A549 (cell line): ENCODE measurements at regions not wholly inside any gene's neighbourhood (a gene's known extent, or its start where the extent isn't known, plus 50 kb on each side); places are given as distances from the start of the nearest gene placed in this dataset.

ENCODE experiments used
- ATAC-seq, 2 experiments: fragments of 200-7000 bp in 1 of 2; fragments of >200 bp in 1 of 2; cut with Nextera tagmentation in 1 of 2; cut with Tn5 transposase in 1 of 2; 3 replicates each; pipeline versions ENCODE4 v1.8.0 to v1.9.1; 2018 to 2020; ENCODE audit warnings: mild to moderate bottlenecking in 1 of 2, moderate library complexity in 1 of 2
- CTCF ChIA-PET: fragments of 300-600 bp; sonication (Branson Sonifier 250); formaldehyde crosslinking; extraction: SDS; loops from one replicate; lab custom pipeline; 2021; ENCODE audit warnings: antibody characterized with exemption, inconsistent platforms; lab: Yijun Ruan, JAX
- POLR2A ChIA-PET: fragments of 350-600 bp; formaldehyde crosslinking; extraction: SDS; loops from one replicate; lab custom pipeline; 2021; ENCODE audit warnings: antibody characterized with exemption, inconsistent platforms; lab: Yijun Ruan, JAX
- DNase-seq, 2 experiments: peaks; one replicate each; pipeline versions ENCODE4 v3.0.0 to v3.0.0-alpha.2; 2011 to 2016; ENCODE audit warnings: low read depth in 1 of 2, low spot score in 1 of 2
- FAIRE-seq: peaks from 2 replicates; lab custom pipeline; 2011; peaks lifted over from hg19 to GRCh38; lab: Jason Lieb, UNC
- H3K27ac ChIP-seq, 2 experiments: fragments of >200 bp; sonication (Bioruptor Twin); formaldehyde crosslinking; 3 replicates each; pipeline ENCODE4 v1.5.1; 2016 to 2017
- H3K4me1 ChIP-seq: fragments of >200 bp; sonication (Bioruptor Twin); formaldehyde crosslinking; 3 replicates; pipeline ENCODE4 v1.6.1; 2016
- H3K4me2 ChIP-seq: fragments of >200 bp; sonication (Bioruptor Twin); formaldehyde crosslinking; 3 replicates; pipeline ENCODE4 v1.6.1; 2016
- H3K4me3 ChIP-seq: fragments of >200 bp; sonication (Bioruptor Twin); formaldehyde crosslinking; 3 replicates; pipeline ENCODE4 v1.5.1; 2016
- H3K9me3 ChIP-seq: fragments of >200 bp; sonication (Bioruptor Twin); formaldehyde crosslinking; 3 replicates; pipeline ENCODE4 v1.6.1; 2016
- CEBPB ChIP-seq, 2 experiments: fragments of >200 bp in 1 of 2; sonication (Bioruptor Twin) in 1 of 2; formaldehyde crosslinking in 1 of 2; IDR thresholded peaks; 2 replicates each; pipeline ENCODE4 v1.6.1; 2012 to 2016
- CHD2 ChIP-seq: fragments of 150-350 bp; IDR thresholded peaks from 2 replicates; pipeline ENCODE4 v1.6.1; 2014; ENCODE audit warnings: low read length; ENCODE audit not compliant: partially characterized antibody
- E2F6 ChIP-seq: IDR thresholded peaks from 2 replicates; pipeline ENCODE4 v1.6.1; 2012; ENCODE audit warnings: low read depth, borderline replicate concordance
- ELK1 ChIP-seq: fragments of 150-350 bp; IDR thresholded peaks from 2 replicates; pipeline ENCODE4 v1.6.1; 2014; ENCODE audit warnings: low read depth, mild to moderate bottlenecking, low read length
- FOSL2 ChIP-seq, 2 experiments: fragments of 450-650 bp in 1 of 2; fragments of >200 bp in 1 of 2; sonication (Bioruptor Twin) in 1 of 2; formaldehyde crosslinking; IDR thresholded peaks; 2 replicates each; pipeline versions ENCODE4 v1.5.0 to v1.6.1; 2016 to 2020; ENCODE audit warnings: mild to moderate bottlenecking in 1 of 2, moderate library complexity in 1 of 2
- GATA3 ChIP-seq: IDR thresholded peaks from 2 replicates; pipeline ENCODE4 v1.6.1; 2012; ENCODE audit warnings: borderline replicate concordance
- HES2 ChIP-seq: fragments of >200 bp; sonication (Bioruptor Twin); formaldehyde crosslinking; IDR thresholded peaks from 2 replicates; pipeline ENCODE4 v1.6.1; 2016
- HEYL ChIP-seq: fragments of 250-450 bp; sonication (Bioruptor Pico); IDR thresholded peaks from 2 replicates; pipeline ENCODE4 v1.8.0; 2021; ENCODE audit warnings: mild to moderate bottlenecking, moderate library complexity
- HMGXB4 ChIP-seq: fragments of 250-450 bp; sonication (Bioruptor Pico); IDR thresholded peaks from 2 replicates; pipeline ENCODE4 v1.5.0; 2021; ENCODE audit warnings: mild to moderate bottlenecking, moderate library complexity, borderline replicate concordance
- HOXB13 ChIP-seq: fragments of 250-450 bp; sonication (Bioruptor Pico); IDR thresholded peaks from 2 replicates; pipeline ENCODE4 v1.5.0; 2020; ENCODE audit warnings: low read depth, mild to moderate bottlenecking, moderate library complexity
- MAFK ChIP-seq: fragments of 450-650 bp; IDR thresholded peaks from 2 replicates; pipeline ENCODE4 v1.6.1; 2014; ENCODE audit not compliant: partially characterized antibody
- MAZ ChIP-seq: fragments of 150-350 bp; IDR thresholded peaks from 2 replicates; pipeline ENCODE4 v1.6.1; 2014; ENCODE audit warnings: antibody characterized with exemption, low read depth, low read length, borderline replicate concordance
- PHF8 ChIP-seq: fragments of 200-600 bp; sonication (generic); IDR thresholded peaks from 2 replicates; pipeline ENCODE4 v1.6.1; 2016; ENCODE audit warnings: low read depth, mild to moderate bottlenecking, antibody characterized with exemption, moderate library complexity, borderline replicate concordance
- POLR2AphosphoS2 ChIP-seq: conservative IDR thresholded peaks from 2 replicates; pipeline ENCODE4 v1.6.1; 2012; ENCODE audit warnings: low read length, improper control_type of control experiment, inconsistent platforms
- RARB ChIP-seq: fragments of 250-450 bp; sonication (Bioruptor Pico); IDR thresholded peaks from 2 replicates; pipeline ENCODE4 v1.8.0; 2021; ENCODE audit warnings: mild to moderate bottlenecking, moderate library complexity
- RCOR1 ChIP-seq: fragments of 150-350 bp; IDR thresholded peaks from 2 replicates; pipeline ENCODE4 v1.6.1; 2014; ENCODE audit warnings: antibody characterized with exemption, low read length, low read depth
- REST ChIP-seq: fragments of 200-600 bp; sonication (generic); IDR thresholded peaks from 2 replicates; pipeline ENCODE4 v1.6.1; 2016; ENCODE audit warnings: antibody characterized with exemption, mild to moderate bottlenecking, moderate library complexity
- RFX5 ChIP-seq: fragments of 450-650 bp; IDR thresholded peaks from 2 replicates; pipeline ENCODE4 v1.7.1; 2014; ENCODE audit warnings: antibody characterized with exemption, mild to moderate bottlenecking, moderate library complexity
- TP53 ChIP-seq: fragments of 250-450 bp; sonication (Bioruptor Pico); IDR thresholded peaks from 2 replicates; pipeline ENCODE4 v1.5.0; 2021; ENCODE audit warnings: mild to moderate bottlenecking, moderate library complexity
- WGBS: methylation state at CpG from one replicate; pipeline ENCODE4 v1.1.6; 2017; ENCODE audit errors: missing lambda C conversion rate; 5-methylcytosine and 5-hydroxymethylcytosine counted together

GRCh38 chr4:107497054-107497453 is 223.0 kb downstream of the PAPSS1 start:
- CTCF ChIA-PET = no interaction called here

DNA sequence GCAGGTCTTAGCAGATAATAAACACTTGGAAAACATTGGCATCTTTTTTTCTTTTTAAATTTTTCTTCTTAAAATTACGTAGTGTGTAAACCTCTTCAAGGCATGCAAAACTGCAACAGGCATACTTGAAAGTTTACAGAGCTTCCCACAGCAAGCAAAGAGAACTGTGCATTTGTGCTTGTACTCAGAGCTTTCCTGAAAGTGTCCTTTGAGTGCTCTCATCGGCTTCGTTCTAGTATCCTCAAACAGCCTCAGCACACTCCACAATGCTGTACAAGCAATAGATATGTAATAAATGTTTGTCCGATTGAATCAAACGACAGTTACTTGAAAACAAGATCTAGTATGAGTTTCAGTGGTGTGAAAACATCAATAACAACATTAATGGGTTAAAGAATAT is 227.5 kb downstream of the PAPSS1 start:
- Histone ChIP-seq H3K9me3 (no peaks in the 10 kb centered on the region), H3K27ac (no peak overlapping the region), H3K4me3 (no peak overlapping the region), H3K4me1 (no peaks in the 10 kb centered on the region), H3K4me2 (no peak overlapping the region)
- CTCF ChIA-PET = no interaction called here
- no peak for ATAC-seq
- TF ChIP-seq REST = no peak
- TF ChIP-seq ELK1 = no peak
- TF ChIP-seq RCOR1 = no peak
- WGBS = 4% methylated on average over 5 of the region's 5 CpGs
- POLR2A ChIA-PET = no interaction called here
- DNase-seq = no peak
- FAIRE-seq = no peak

More at GRCh38 chr4:107497054-107497453, 223.0 kb downstream of the PAPSS1 start:
- no peak for DNase-seq
- Histone ChIP-seq H3K9me3 (no peaks in the 10 kb centered on the region), H3K4me1 (no peaks in the 10 kb centered on the region), H3K27ac (no peak overlapping the region), H3K4me2 (no peak overlapping the region), H3K4me3 (no peak overlapping the region)
- ATAC-seq = no peak
- TF ChIP-seq POLR2AphosphoS2 (no peak), HOXB13 (CRISPR knock-in tag) (no peak), RCOR1 (no peak), HMGXB4 (CRISPR knock-in tag) (no peak), HEYL (CRISPR knock-in tag) (no peak)
- 23% methylated on average over 2 of the region's 2 CpGs for WGBS
- no peak for FAIRE-seq
- POLR2A ChIA-PET = no interaction called here

GRCh38 chr4:107490116-107490515 is 229.9 kb downstream of the PAPSS1 start:
- TF ChIP-seq FOSL2 (IDR thresholded peaks at IDR 0.05) (no peak), FOSL2 (CRISPR knock-in tag; IDR thresholded peaks at IDR 0.05) (no peak), MAZ (no peak), REST (no peak), CHD2 (no peak), GATA3 (no peak), CEBPB (IDR thresholded peaks at IDR 0.05) (no peak), E2F6 (no peak), PHF8 (no peak), TP53 (no peak), ELK1 (no peak), HES2 (no peak), RFX5 (no peak), RARB (CRISPR knock-in tag) (no peak), MAFK (no peak)
- Histone ChIP-seq H3K4me3 (no peak overlapping the region), H3K27ac (no peak overlapping the region), H3K4me1 (no peaks in the 10 kb centered on the region), H3K9me3 (no peaks in the 10 kb centered on the region), H3K4me2 (no peak overlapping the region)
- FAIRE-seq (no peak), ATAC-seq (no peak), DNase-seq (no peak)
- POLR2A ChIA-PET = no interaction called here
- WGBS = 44% methylated on average over 2 of the region's 2 CpGs
- CTCF ChIA-PET = interaction anchor here (0.6 kb wide), 1 partner anchor 25 kb away, joined by 3 read pairs; no protein-coding TSS in a partner anchor
